NCI-H2227 treated with DMSO at 0.1 percent for 48 hours (cell line): ENCODE measurements at regions not wholly inside any gene's neighbourhood (a gene's known extent, or its start where the extent isn't known, plus 50 kb on each side); places are given as distances from the start of the nearest gene placed in this dataset.

ENCODE experiments used
- DNase-seq: peaks from one replicate; lab custom pipeline; 2025; lab: John Stamatoyannopoulos, UW

GRCh38 chr1:61523893-61524605 lies 200.9 kb downstream of the TM2D1 start:
- no peak for DNase-seq

DNA sequence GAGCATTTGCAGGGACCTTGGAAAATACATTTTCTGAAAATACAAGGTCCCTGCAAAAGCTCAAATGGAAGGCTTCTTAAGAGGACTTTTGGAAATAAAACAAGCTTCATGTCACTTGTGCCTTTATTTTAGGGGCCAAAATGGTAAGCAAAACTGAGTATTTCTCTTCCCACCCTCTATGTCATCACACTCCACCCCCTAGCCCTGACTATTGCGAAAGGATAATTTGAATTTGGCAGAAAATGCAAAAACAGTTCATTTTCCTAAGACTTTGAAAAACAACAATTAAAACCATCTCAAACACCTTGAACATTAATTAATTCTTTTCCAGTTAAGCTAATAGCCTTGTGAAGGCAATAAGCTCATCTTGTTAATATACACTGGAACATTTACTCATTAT lies 201.7 kb downstream of the TM2D1 start:
- DNase-seq = no peak

DNA sequence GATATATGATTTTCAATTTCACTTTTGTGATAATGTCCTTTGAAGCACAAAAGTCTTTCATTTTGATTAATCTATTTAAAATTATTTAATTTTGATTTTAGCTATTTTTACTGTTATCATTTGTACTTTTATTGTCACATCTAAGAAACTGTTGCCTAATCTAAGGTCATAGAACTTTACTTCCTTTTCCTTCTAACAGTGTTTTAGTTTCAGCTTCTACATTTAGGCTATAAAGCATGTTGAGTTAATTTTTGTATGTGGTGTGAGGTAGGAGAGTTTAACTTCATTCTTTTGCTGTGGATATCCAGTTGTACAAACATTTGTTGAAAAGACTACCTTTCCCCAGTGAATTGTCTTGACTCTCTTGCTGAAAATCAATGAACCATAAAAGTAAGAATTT lies 204.5 kb downstream of the TM2D1 start:
- no peak for DNase-seq

DNA sequence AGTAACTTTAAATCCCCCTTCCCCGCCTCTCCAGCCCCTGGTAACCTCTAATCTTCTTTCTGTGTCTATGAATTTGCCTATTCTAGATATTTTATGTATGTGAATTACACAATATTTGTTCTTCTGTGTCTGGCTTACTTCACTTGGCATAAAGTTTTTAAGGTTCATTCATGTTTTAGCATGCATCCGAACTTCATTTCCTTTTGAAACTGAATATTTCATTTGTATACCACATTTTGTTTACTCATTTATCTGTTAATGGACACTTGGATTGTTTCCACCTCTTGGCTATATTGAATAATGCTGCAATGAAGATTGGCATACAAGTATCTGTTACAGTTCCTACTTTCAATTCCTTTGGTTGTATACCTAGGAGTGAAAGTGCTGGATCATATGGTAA lies 205.3 kb downstream of the TM2D1 start:
- DNase-seq = no peak

DNA sequence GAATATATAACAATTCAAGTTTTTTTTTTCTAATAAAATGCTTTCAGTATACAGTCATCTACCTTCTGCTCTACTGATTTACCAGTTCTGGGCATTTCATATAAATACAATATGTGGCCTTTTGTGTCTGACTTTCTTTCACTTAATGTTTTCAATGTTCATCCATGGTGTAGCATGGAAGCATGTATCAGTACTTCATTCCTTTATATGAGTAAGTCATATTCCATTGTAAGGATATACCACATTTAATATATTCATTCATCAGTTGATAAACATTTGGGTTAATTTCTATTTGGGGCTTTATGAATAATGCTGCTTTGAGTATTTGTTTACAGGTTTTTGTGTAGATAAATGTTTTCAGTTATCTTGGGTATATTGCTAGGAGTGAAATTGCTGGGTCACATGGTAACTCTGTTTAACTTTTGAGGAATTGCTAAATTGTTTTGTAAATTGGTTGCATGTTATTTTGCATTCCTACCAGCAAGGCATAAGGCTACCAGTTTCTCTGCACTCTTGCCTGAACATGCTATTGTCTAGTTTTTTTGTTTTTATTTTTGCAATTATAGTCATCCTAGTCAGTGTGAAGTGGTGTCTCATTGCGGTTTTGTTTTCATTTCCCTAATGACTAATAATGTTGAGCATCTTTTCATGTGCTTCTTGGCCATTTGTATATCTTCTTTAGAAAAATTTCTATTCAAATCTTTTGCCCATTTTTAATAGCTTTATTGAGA lies 206.1 kb downstream of the TM2D1 start:
- DNase-seq = no peak

GRCh38 chr1:61517345-61517744 lies 207.6 kb downstream of the TM2D1 start:
- no peak for DNase-seq

DNA sequence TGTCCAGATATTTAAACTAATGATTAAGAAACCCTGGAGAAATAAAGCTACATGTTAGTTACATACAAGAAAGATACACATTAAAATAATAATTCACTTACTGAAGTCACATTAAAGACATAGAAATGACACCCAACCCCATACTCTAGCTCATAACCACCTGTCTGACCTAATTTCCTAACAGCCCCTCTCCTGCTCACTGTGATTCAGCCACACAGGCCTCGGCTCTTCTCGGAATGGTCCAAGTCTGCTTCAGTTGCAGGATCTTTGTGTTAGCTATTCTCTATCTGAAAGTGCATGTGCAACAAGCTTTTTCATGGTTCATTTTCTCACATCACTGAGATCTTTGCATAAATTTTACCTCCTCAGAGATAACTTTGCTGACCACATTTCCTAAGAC lies 209.8 kb downstream of the TM2D1 start:
- no peak for DNase-seq
